ENCODE measurements at regions not wholly inside any gene's neighbourhood (a gene's known extent, or its start where the extent isn't known, plus 50 kb on each side); places are given as distances from the start of the nearest gene placed in this dataset.

DNA sequence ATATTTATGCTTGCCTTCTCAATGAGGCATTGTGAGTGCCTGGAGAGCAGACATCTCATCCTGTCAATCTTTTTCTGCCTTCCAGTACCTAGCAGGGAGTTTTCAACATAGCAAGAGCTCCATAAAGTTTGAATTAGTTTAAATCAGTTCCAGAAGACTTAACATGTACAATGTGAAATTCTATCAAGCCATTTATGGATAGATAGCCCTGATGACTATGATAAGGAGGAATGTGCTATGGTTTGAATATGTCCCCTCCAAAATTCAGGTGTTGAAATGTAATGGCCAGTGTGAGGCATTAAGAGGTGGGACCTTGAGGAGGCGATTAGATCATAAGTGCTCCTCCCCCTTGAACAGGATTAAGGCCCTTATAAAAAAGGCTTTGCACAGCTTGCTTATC lies 306.9 kb upstream of the SMARCA2 start:
- H3K79me2 ChIP-seq = no peaks in the 10 kb centered on the region
- no peak overlapping the region for H2AFZ ChIP-seq
- no peak overlapping the region for H3K4me2 ChIP-seq (ENCODE audit: low read length)
- no peak overlapping the region for H3K27ac ChIP-seq
- H3K27me3 ChIP-seq (ENCODE audit: control insufficient read depth, insufficient read depth, low read length) = no peaks in the 10 kb centered on the region
- no peaks in the 10 kb centered on the region for H3K9me3 ChIP-seq (ENCODE audit: control insufficient read depth, low read length)
- no peaks in the 10 kb centered on the region for H3K4me1 ChIP-seq
- H3K9ac ChIP-seq = no peak overlapping the region
- no peak for TF ChIP-seq CTCF (IDR thresholded peaks at IDR 0.05)
- H3K36me3 ChIP-seq (ENCODE audit: control insufficient read depth, insufficient read depth, low read length) = no peaks in the 10 kb centered on the region
- H3K4me3 ChIP-seq (ENCODE audit: low read depth, low read length) = no peak overlapping the region

DNA sequence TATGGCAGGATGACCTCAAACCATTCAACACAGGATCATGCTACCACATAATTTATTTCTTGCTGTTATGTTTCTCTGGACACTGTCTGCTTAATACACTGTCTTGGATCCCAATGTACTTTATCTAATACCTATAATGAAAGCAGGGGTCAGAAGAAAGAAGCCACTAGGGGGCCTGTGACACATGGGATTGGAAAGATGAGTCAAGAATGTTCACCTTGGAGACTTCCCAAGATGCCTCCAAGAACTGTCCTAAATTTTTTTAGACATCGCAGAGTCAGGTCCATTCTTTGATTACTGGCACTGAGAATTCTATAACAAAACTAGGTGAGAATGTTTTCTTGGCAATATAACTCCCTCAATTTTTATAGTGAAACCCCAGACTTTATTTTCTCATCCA lies 305.8 kb upstream of the SMARCA2 start:
- H3K9ac ChIP-seq = no peak overlapping the region
- H3K36me3 ChIP-seq (ENCODE audit: control insufficient read depth, insufficient read depth, low read length) = no peaks in the 10 kb centered on the region
- no peaks in the 10 kb centered on the region for H3K27me3 ChIP-seq (ENCODE audit: control insufficient read depth, insufficient read depth, low read length)
- no peak overlapping the region for H2AFZ ChIP-seq
- no peaks in the 10 kb centered on the region for H3K79me2 ChIP-seq
- TF ChIP-seq CTCF (IDR thresholded peaks at IDR 0.05) = no peak
- H3K9me3 ChIP-seq (ENCODE audit: control insufficient read depth, low read length) = no peaks in the 10 kb centered on the region
- H3K27ac ChIP-seq = no peak overlapping the region
- no peak overlapping the region for H3K4me2 ChIP-seq (ENCODE audit: low read length)
- no peaks in the 10 kb centered on the region for H3K4me1 ChIP-seq
- no peak overlapping the region for H3K4me3 ChIP-seq (ENCODE audit: low read depth, low read length)

DNA sequence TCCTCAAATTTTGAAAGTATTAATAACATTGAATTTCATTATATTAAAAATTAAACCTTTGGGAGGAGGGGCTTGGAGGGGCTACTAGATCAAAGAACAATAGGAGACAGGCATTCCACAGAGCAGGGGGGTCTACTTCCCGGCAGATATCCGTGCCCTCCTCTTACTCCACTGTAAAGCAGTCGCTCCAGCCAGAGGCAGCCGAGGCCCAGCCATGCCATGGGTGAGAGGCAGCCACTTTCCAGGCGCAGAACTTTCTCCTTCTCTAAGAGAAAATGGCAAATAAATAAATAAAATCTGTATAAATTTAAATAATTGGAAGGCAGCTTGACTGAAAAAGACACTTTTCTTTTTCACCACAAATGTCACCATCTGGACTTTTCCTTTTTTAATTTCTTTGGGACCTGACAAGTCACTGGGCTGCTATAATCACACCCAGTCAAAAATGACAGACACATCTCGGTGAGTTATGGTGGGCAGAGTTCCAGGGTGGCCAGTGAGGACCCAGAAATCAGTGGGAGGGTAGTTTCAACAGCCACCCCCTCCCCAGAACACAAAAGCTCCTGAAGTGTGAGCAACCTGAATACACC lies 302.2 kb upstream of the SMARCA2 start:
- no peaks in the 10 kb centered on the region for H3K36me3 ChIP-seq (ENCODE audit: control insufficient read depth, insufficient read depth, low read length)
- H3K4me1 ChIP-seq = no peaks in the 10 kb centered on the region
- H3K27me3 ChIP-seq (ENCODE audit: control insufficient read depth, insufficient read depth, low read length) = no peaks in the 10 kb centered on the region
- no peaks in the 10 kb centered on the region for H3K9me3 ChIP-seq (ENCODE audit: control insufficient read depth, low read length)
- TF ChIP-seq CTCF (IDR thresholded peaks at IDR 0.05) = no peak
- H3K4me2 ChIP-seq (ENCODE audit: low read length) = no peak overlapping the region
- no peak overlapping the region for H2AFZ ChIP-seq
- no peaks in the 10 kb centered on the region for H3K79me2 ChIP-seq
- no peak overlapping the region for H3K9ac ChIP-seq
- no peak overlapping the region for H3K27ac ChIP-seq
- H3K4me3 ChIP-seq (ENCODE audit: low read depth, low read length) = no peak overlapping the region

DNA sequence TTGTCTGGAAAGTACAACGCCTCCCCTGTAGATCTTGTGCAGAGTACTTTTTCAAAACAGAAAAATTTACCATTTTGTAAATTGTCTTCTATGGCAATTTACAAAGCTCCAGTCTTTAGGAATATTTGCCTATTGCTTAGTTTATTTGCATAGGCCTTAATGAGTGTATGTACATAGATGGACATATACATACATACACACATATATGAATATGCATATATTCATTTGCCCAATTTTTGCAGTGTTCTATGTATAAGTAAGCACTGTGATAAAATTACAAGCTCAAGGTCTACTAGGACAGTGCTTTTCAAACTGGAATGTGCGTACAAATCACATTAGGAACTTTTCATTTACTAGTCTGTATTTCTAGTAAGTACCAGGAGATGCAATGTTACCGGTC lies 301.3 kb upstream of the SMARCA2 start:
- H3K4me1 ChIP-seq = no peaks in the 10 kb centered on the region
- H2AFZ ChIP-seq = no peak overlapping the region
- H3K36me3 ChIP-seq (ENCODE audit: control insufficient read depth, insufficient read depth, low read length) = no peaks in the 10 kb centered on the region
- H3K79me2 ChIP-seq = no peaks in the 10 kb centered on the region
- no peaks in the 10 kb centered on the region for H3K27me3 ChIP-seq (ENCODE audit: control insufficient read depth, insufficient read depth, low read length)
- no peak overlapping the region for H3K4me3 ChIP-seq (ENCODE audit: low read depth, low read length)
- no peak overlapping the region for H3K27ac ChIP-seq
- TF ChIP-seq CTCF (IDR thresholded peaks at IDR 0.05) = no peak
- H3K9ac ChIP-seq = no peak overlapping the region
- no peak overlapping the region for H3K4me2 ChIP-seq (ENCODE audit: low read length)
- H3K9me3 ChIP-seq (ENCODE audit: control insufficient read depth, low read length) = no peaks in the 10 kb centered on the region

DNA sequence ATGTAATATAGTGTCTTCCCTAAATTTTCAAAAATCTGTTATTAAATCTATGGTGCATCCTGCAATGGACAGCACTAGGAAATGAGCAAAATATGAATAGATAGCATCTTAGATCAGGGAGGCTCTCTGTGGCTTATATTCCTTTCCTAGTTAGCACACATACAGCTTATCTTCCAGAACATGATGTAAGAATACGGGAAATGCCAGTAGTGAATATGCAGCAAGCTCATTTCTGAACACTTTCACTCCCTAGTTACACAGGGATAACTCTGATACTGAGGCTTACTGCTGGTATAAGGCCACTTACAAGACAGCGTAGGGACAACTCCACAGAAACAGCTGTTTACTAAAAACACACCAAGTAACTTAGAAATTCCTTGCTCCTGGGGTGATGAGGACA lies 297.3 kb upstream of the SMARCA2 start:
- H3K79me2 ChIP-seq = no peaks in the 10 kb centered on the region
- no peak overlapping the region for H2AFZ ChIP-seq
- H3K4me3 ChIP-seq (ENCODE audit: low read depth, low read length) = no peak overlapping the region
- H3K27me3 ChIP-seq (ENCODE audit: control insufficient read depth, insufficient read depth, low read length) = no peaks in the 10 kb centered on the region
- H3K36me3 ChIP-seq (ENCODE audit: control insufficient read depth, insufficient read depth, low read length) = no peaks in the 10 kb centered on the region
- no peaks in the 10 kb centered on the region for H3K9me3 ChIP-seq (ENCODE audit: control insufficient read depth, low read length)
- no peak overlapping the region for H3K27ac ChIP-seq
- no peak for TF ChIP-seq CTCF (IDR thresholded peaks at IDR 0.05)
- H3K4me1 ChIP-seq = no peaks in the 10 kb centered on the region
- H3K4me2 ChIP-seq (ENCODE audit: low read length) = no peak overlapping the region
- H3K9ac ChIP-seq = no peak overlapping the region

Data from parathyroid adenoma (tissue), 2 donors.